GM23338 (cell line): ENCODE measurements at regions not wholly inside any gene's neighbourhood (a gene's known extent, or its start where the extent isn't known, plus 50 kb on each side); places are given as distances from the start of the nearest gene placed in this dataset.

Source experiments
- ATAC-seq: fragments of 200-7000 bp; cut with Tn5 transposase; 3 replicates; pipeline ENCODE4 v1.9.1; 2020
- DNase-seq: peaks from one replicate; pipeline ENCODE4 v3.0.0-alpha.2; 2015; ENCODE audit warnings: low spot score
- H2AFZ ChIP-seq: fragments of 200-600 bp; sonication (generic); 2 replicates; pipeline ENCODE4 v1.8.0; 2016; ENCODE audit warnings: antibody characterized with exemption, mild to moderate bottlenecking, moderate library complexity
- H3F3A ChIP-seq: fragments of 200-600 bp; sonication (generic); replicated peaks from 2 replicates; pipeline ENCODE4 v1.8.0; 2017; ENCODE audit warnings: antibody characterized with exemption, mixed run types, low read depth
- H3K27ac ChIP-seq: fragments of 200-600 bp; sonication (generic); 2 replicates; pipeline ENCODE4 v1.6.1; 2016; ENCODE audit warnings: low read depth
- H3K27me3 ChIP-seq: fragments of 200-600 bp; sonication (generic); 2 replicates; pipeline ENCODE4 v1.8.0; 2016; ENCODE audit warnings: mild to moderate bottlenecking, mixed run types, moderate library complexity; ENCODE audit not compliant: insufficient read depth
- H3K36me3 ChIP-seq: fragments of 200-600 bp; sonication (generic); 2 replicates; pipeline ENCODE4 v1.8.0; 2016; ENCODE audit warnings: mild to moderate bottlenecking; ENCODE audit not compliant: insufficient read depth
- H3K4me1 ChIP-seq: fragments of 200-600 bp; sonication (generic); 2 replicates; pipeline ENCODE4 v1.8.0; 2016; ENCODE audit warnings: mild to moderate bottlenecking, moderate library complexity; ENCODE audit not compliant: insufficient read depth
- H3K4me2 ChIP-seq: fragments of 200-600 bp; sonication (generic); 2 replicates; pipeline ENCODE4 v1.7.1; 2017; ENCODE audit warnings: mixed run types
- H3K4me3 ChIP-seq: fragments of 200-600 bp; sonication (generic); 2 replicates; pipeline ENCODE4 v1.6.1; 2016; ENCODE audit warnings: mixed run types
- H3K79me2 ChIP-seq: fragments of 200-600 bp; sonication (generic); replicated peaks from 2 replicates; pipeline ENCODE4 v1.8.0; 2017; ENCODE audit warnings: mild to moderate bottlenecking; ENCODE audit not compliant: insufficient read depth
- H3K9me2 ChIP-seq: fragments of 200-600 bp; sonication (generic); 2 replicates; pipeline ENCODE4 v1.8.0; 2017; ENCODE audit not compliant: insufficient read depth
- H4K20me1 ChIP-seq: fragments of 200-600 bp; sonication (generic); replicated peaks from 2 replicates; pipeline ENCODE4 v1.8.0; 2017; ENCODE audit warnings: mild to moderate bottlenecking; ENCODE audit not compliant: insufficient read depth
- H3K27ac Mint-ChIP-seq: 2 replicates; pipeline ENCODE4 v1.8.0; 2020; ENCODE audit warnings: inconsistent platforms, mild to moderate bottlenecking, moderate library complexity, mixed read lengths
- H3K27me3 Mint-ChIP-seq: 3 replicates; pipeline ENCODE4 v1.8.0; 2022; ENCODE audit warnings: low read depth, mild to moderate bottlenecking, moderate library complexity, mixed read lengths, inconsistent platforms; ENCODE audit not compliant: insufficient read depth, poor library complexity
- H3K36me3 Mint-ChIP-seq: 3 replicates; pipeline ENCODE4 v1.8.0; 2021; ENCODE audit warnings: low read depth, mild to moderate bottlenecking, inconsistent platforms, moderate library complexity, mixed read lengths
- H3K4me1 Mint-ChIP-seq: 3 replicates; pipeline ENCODE4 v1.8.0; 2020; ENCODE audit warnings: mild to moderate bottlenecking, inconsistent platforms, mixed read lengths
- H3K4me3 Mint-ChIP-seq: 3 replicates; pipeline ENCODE4 v1.8.0; 2021; ENCODE audit warnings: moderate library complexity, mild to moderate bottlenecking, inconsistent platforms, mixed read lengths
- H3K9me3 Mint-ChIP-seq: 3 replicates; pipeline ENCODE4 v1.8.0; 2020; ENCODE audit warnings: moderate library complexity, mild to moderate bottlenecking, inconsistent platforms, mixed read lengths
- CREB1 ChIP-seq: fragments of 250-450 bp; sonication (Bioruptor Pico); IDR thresholded peaks from 2 replicates; pipeline ENCODE4 v1.5.0; 2020; ENCODE audit warnings: low read depth, mild to moderate bottlenecking, moderate library complexity
- CTCF ChIP-seq, 2 experiments: fragments of 200-600 bp in 1 of 2; sonication (generic) in 1 of 2; conservative IDR thresholded peaks; 2 replicates each; pipeline versions ENCODE4 v1.5.1 to v1.6.1; 2016 to 2017; ENCODE audit warnings: antibody characterized with exemption in 2 of 2, low read depth in 2 of 2, mild to moderate bottlenecking in 2 of 2, moderate library complexity in 1 of 2
- ETS1 ChIP-seq: IDR thresholded peaks from 2 replicates; pipeline ENCODE4 v1.6.1; 2016; ENCODE audit warnings: antibody characterized with exemption
- EZH2 ChIP-seq: fragments of 200-600 bp; sonication (generic); IDR thresholded peaks from one replicate; pipeline ENCODE4 v1.8.0; 2017; ENCODE audit warnings: antibody characterized with exemption, mild to moderate bottlenecking, low read depth; ENCODE audit not compliant: unreplicated experiment
- JUNB ChIP-seq: IDR thresholded peaks from one replicate; pipeline ENCODE4 v1.6.1; 2016; ENCODE audit warnings: antibody characterized with exemption; ENCODE audit not compliant: unreplicated experiment
- POLR2AphosphoS5 ChIP-seq: IDR thresholded peaks from 2 replicates; pipeline ENCODE4 v1.6.1; 2016; ENCODE audit warnings: antibody characterized with exemption, low read depth
- REST ChIP-seq: IDR thresholded peaks from one replicate; pipeline ENCODE4 v1.6.1; 2018; ENCODE audit warnings: antibody characterized with exemption; ENCODE audit not compliant: unreplicated experiment
- STAT1 ChIP-seq: IDR thresholded peaks from one replicate; pipeline ENCODE4 v1.6.1; 2016; ENCODE audit warnings: antibody characterized with exemption; ENCODE audit not compliant: unreplicated experiment
- ZNF114 ChIP-seq: fragments of 250-450 bp; sonication (Bioruptor Pico); IDR thresholded peaks from 2 replicates; pipeline ENCODE4 v1.5.0; 2020; ENCODE audit warnings: mild to moderate bottlenecking, moderate library complexity
- ZNF331 ChIP-seq: fragments of 250-450 bp; sonication (Bioruptor Pico); IDR thresholded peaks from 2 replicates; pipeline ENCODE4 v1.5.0; 2020; ENCODE audit warnings: low read depth, mild to moderate bottlenecking, moderate library complexity
- ZNF462 ChIP-seq: fragments of 250-450 bp; sonication (Bioruptor Pico); IDR thresholded peaks from 2 replicates; pipeline ENCODE4 v1.5.0; 2020; ENCODE audit warnings: mild to moderate bottlenecking, moderate library complexity

GRCh38 chr7:85997515-85997914 is 646.2 kb upstream of the GRM3 start (continued):
- TF ChIP-seq ETS1 (no peak), CTCF (conservative IDR thresholded peaks at IDR 0.05; ENCODE audit: low read depth in 2 of 2) (no peak), POLR2AphosphoS5 (no peak), EZH2 (no peak), STAT1 (no peak), CREB1 (CRISPR knock-in tag) (no peak), JUNB (no peak), ZNF331 (CRISPR knock-in tag) (no peak), ZNF114 (no peak), REST (no peak)

DNA sequence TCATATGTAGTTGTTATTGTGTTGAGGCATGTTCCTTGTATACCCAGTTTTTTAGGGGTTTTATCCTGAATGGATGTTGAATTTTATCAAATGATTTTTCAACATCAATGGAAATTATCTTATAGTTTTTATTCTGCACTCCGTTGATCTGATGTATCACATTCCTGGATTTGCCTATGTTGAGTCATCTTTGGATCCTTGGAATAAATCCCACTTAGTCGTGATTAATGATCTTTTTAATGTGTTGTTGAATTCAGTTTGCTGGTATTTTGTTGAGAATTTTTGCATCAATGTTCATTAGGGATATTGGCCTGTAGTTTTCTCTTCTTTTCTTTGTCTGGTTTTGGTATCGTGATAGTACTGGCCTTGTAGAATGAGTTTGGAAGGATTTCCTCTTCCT is 648.6 kb upstream of the GRM3 start:
- no peaks in the 10 kb centered on the region for H4K20me1 ChIP-seq
- H3K4me1 ChIP-seq = no peaks in the 10 kb centered on the region
- no peaks in the 10 kb centered on the region for H3K79me2 ChIP-seq
- no peak overlapping the region for H2AFZ ChIP-seq
- H3K27me3 ChIP-seq = no peaks in the 10 kb centered on the region
- H3K36me3 ChIP-seq = no peaks in the 10 kb centered on the region
- no peak overlapping the region for H3K4me2 ChIP-seq
- ATAC-seq (no peak), DNase-seq (no peak)
- H3K27ac ChIP-seq = no peak overlapping the region
- Mint-ChIP-seq H3K27ac (no peak overlapping the region), H3K27me3 (no peaks in the 10 kb centered on the region), H3K4me3 (no peak overlapping the region), H3K36me3 (no peaks in the 10 kb centered on the region), H3K9me3 (peaks cover 2% of the 10 kb centered on the region; the same call in 2 of the 3 replicates), H3K4me1 (no peaks in the 10 kb centered on the region)
- H3K4me3 ChIP-seq = no peak overlapping the region
- 0 out of 2 replicates have a peak, but pooled peaks cover 2% of the 10 kb centered on the region for H3K9me2 ChIP-seq
- H3F3A ChIP-seq = no peaks in the 10 kb centered on the region
- no peak for TF ChIP-seq ZNF462
